Activated B cell treated with CpG ODN at 0.5 μM for 24 hours (primary cell): ENCODE measurements at regions not wholly inside any gene's neighbourhood (a gene's known extent, or its start where the extent isn't known, plus 50 kb on each side); places are given as distances from the start of the nearest gene placed in this dataset.

Source experiments
- ATAC-seq: fragments of 200-7000 bp; cut with Tn5 transposase; one replicate; pipeline ENCODE4 v1.10.0; 2021; ENCODE audit warnings: low read depth, mild to moderate bottlenecking, moderate library complexity
- CTCF ChIA-PET: fragments of 350-600 bp; sonication (Branson Sonifier 250); formaldehyde crosslinking; loops from one replicate; lab custom pipeline; 2021; ENCODE audit warnings: antibody characterized with exemption; lab: Charles Lee
- POLR2A ChIA-PET: fragments of 350-600 bp; sonication (Branson Sonifier 250); formaldehyde crosslinking; loops from one replicate; lab custom pipeline; 2021; ENCODE audit warnings: antibody characterized with exemption; lab: Charles Lee
- DNase-seq: peaks from one replicate; pipeline ENCODE4 v3.0.0; 2022
- H3K27ac Mint-ChIP-seq: one replicate; pipeline ENCODE4 v1.8.0; 2020; ENCODE audit warnings: mixed read lengths
- H3K27me3 Mint-ChIP-seq: one replicate; pipeline ENCODE4 v1.8.0; 2021; ENCODE audit warnings: mixed read lengths
- H3K36me3 Mint-ChIP-seq: one replicate; pipeline ENCODE4 v1.8.0; 2021; ENCODE audit warnings: low read depth, mixed read lengths
- H3K4me1 Mint-ChIP-seq: one replicate; pipeline ENCODE4 v1.8.0; 2021; ENCODE audit warnings: mixed read lengths
- H3K4me3 Mint-ChIP-seq: one replicate; pipeline ENCODE4 v1.8.0; 2020; ENCODE audit warnings: mild to moderate bottlenecking, mixed read lengths
- H3K9me3 Mint-ChIP-seq: one replicate; pipeline ENCODE4 v1.8.0; 2020; ENCODE audit warnings: mixed read lengths
- CTCF ChIP-seq: fragments of 200-600 bp; IDR thresholded peaks from one replicate; pipeline ENCODE4 v1.8.0; 2022; ENCODE audit warnings: antibody characterized with exemption, mild to moderate bottlenecking
- intact Hi-C: fragments of 100-400 bp; cut with micrococcal nuclease; formaldehyde crosslinking; loops from one replicate; pipeline ENCODE4 v1.15.1; 2024

GRCh38 chr21:25405984-25406383, 201.3 kb downstream of the MRPL39 start:
- Mint-ChIP-seq H3K9me3 (no peaks in the 10 kb centered on the region), H3K27ac (no peak overlapping the region), H3K4me1 (peaks cover 49% of the 10 kb centered on the region), H3K27me3 (no peaks in the 10 kb centered on the region), H3K4me3 (no peak overlapping the region), H3K36me3 (peaks cover 7% of the 10 kb centered on the region)
- ChIA-PET POLR2A (no interaction called here), CTCF (no interaction called here)
- intact Hi-C loops: no loop called here
- TF ChIP-seq CTCF: no peak
- DNase-seq: no peak
- ATAC-seq: no peak

- POLR2A ChIA-PET: no interaction called here
- H3K36me3 Mint-ChIP-seq: peaks cover 7% of the 10 kb centered on the region
- no peaks in the 10 kb centered on the region for H3K27me3 Mint-ChIP-seq
- intact Hi-C loops: no loop called here
- CTCF ChIA-PET: interaction anchor here (1.1 kb wide), 1 partner anchor 17 kb away, joined by 4 read pairs; no protein-coding TSS in a partner anchor
- H3K27ac Mint-ChIP-seq: no peak overlapping the region
- peaks cover 29% of the 10 kb centered on the region for H3K4me1 Mint-ChIP-seq
- no peak for DNase-seq
- no peak overlapping the region for H3K4me3 Mint-ChIP-seq
- ATAC-seq: no peak
- no peaks in the 10 kb centered on the region for H3K9me3 Mint-ChIP-seq
- no peak for TF ChIP-seq CTCF
Measured at GRCh38 chr21:25402134-25402961, 204.9 kb downstream of the MRPL39 start.

- peaks cover 24% of the 10 kb centered on the region for H3K4me1 Mint-ChIP-seq
- H3K36me3 Mint-ChIP-seq: peaks cover 7% of the 10 kb centered on the region
- no peaks in the 10 kb centered on the region for H3K9me3 Mint-ChIP-seq
- DNase-seq (no peak), ATAC-seq (no peak)
- intact Hi-C loops: no loop called here
- H3K4me3 Mint-ChIP-seq: no peak overlapping the region
- CTCF ChIA-PET: no interaction called here
- POLR2A ChIA-PET: no interaction called here
- H3K27me3 Mint-ChIP-seq: no peaks in the 10 kb centered on the region
- H3K27ac Mint-ChIP-seq: no peak overlapping the region
- TF ChIP-seq CTCF: no peak
Measured at GRCh38 chr21:25400427-25400826, 206.9 kb downstream of the MRPL39 start.

- no peak for DNase-seq
- no peak for ATAC-seq
- ChIA-PET POLR2A (interaction anchor here (0.7 kb wide), 1 partner anchor 182 kb away, joined by 3 read pairs; no protein-coding TSS in a partner anchor), CTCF (no interaction called here)
- Mint-ChIP-seq H3K4me3 (no peak overlapping the region), H3K4me1 (peaks cover 31% of the 10 kb centered on the region), H3K9me3 (no peaks in the 10 kb centered on the region), H3K27me3 (no peaks in the 10 kb centered on the region), H3K36me3 (peaks cover 4% of the 10 kb centered on the region), H3K27ac (peak overlapping the region; percentile 41)
- TF ChIP-seq CTCF: no peak
- intact Hi-C loops: loop anchor here (5.0 kb wide), 1 partner anchor 221 kb away; no protein-coding TSS in a partner anchor
Measured at GRCh38 chr21:25398630-25399029, 208.7 kb downstream of the MRPL39 start.

GRCh38 chr21:25396135-25396711, 211.1 kb downstream of the MRPL39 start:
- POLR2A ChIA-PET: interaction anchor here (0.6 to 1.9 kb wide), 6 partner anchors 23 to 212 kb away, joined by 3 to 11 read pairs (median 3); no protein-coding TSS in a partner anchor
- Mint-ChIP-seq H3K4me1 (peaks cover 31% of the 10 kb centered on the region), H3K9me3 (no peaks in the 10 kb centered on the region)

More at GRCh38 chr21:25396135-25396711, 211.1 kb downstream of the MRPL39 start:
- TF ChIP-seq CTCF: no peak
- Mint-ChIP-seq H3K4me3 (peak overlapping the region; percentile 81), H3K36me3 (no peaks in the 10 kb centered on the region), H3K27ac (peak overlapping the region; percentile 84), H3K27me3 (no peaks in the 10 kb centered on the region)
- CTCF ChIA-PET: interaction anchor here (1.2 kb wide), 1 partner anchor 10 kb away, joined by 4 read pairs; no protein-coding TSS in a partner anchor
- ATAC-seq (peak; percentile 88), DNase-seq (peak; percentile 33)
- intact Hi-C loops: loop anchor here (1.0 to 5.0 kb wide), 6 partner anchors 17 to 219 kb away; no protein-coding TSS in a partner anchor
